MM.1S (cell line): ENCODE measurements at regions not wholly inside any gene's neighbourhood (a gene's known extent, or its start where the extent isn't known, plus 50 kb on each side); places are given as distances from the start of the nearest gene placed in this dataset.
"Not testable (repeated sequence)": the region's sequence is repeated elsewhere in the genome, so short reads cannot be mapped to it uniquely, and the experiment has no call there.

ENCODE experiments used
- DNase-seq: peaks from one replicate; pipeline ENCODE4 v3.0.0-alpha.2; 2015
- H2AFZ ChIP-seq: fragments of 300-600 bp; sonication (generic); 2 replicates; pipeline ENCODE4 v1.6.0; 2016; ENCODE audit warnings: antibody characterized with exemption, low read length
- H3F3A ChIP-seq: fragments of 300-600 bp; sonication (generic); 2 replicates; pipeline ENCODE4 v1.6.1; 2016; ENCODE audit warnings: mild to moderate bottlenecking, antibody characterized with exemption, low read length, moderate library complexity, mixed read lengths; ENCODE audit not compliant: insufficient read depth
- H3K27ac ChIP-seq: fragments of 300-600 bp; sonication (generic); 2 replicates; pipeline ENCODE4 v1.5.1; 2016; ENCODE audit warnings: mild to moderate bottlenecking, low read length
- H3K27me3 ChIP-seq: fragments of 300-600 bp; sonication (generic); replicated peaks from 2 replicates; pipeline ENCODE4 v1.6.0; 2016; ENCODE audit warnings: low read length; ENCODE audit not compliant: insufficient read depth
- H3K36me3 ChIP-seq: fragments of 300-600 bp; sonication (generic); replicated peaks from 2 replicates; pipeline ENCODE4 v1.6.1; 2016; ENCODE audit warnings: mild to moderate bottlenecking, low read length, mixed read lengths; ENCODE audit not compliant: insufficient read depth
- H3K4me1 ChIP-seq: fragments of 300-600 bp; sonication (generic); 2 replicates; pipeline ENCODE4 v1.6.1; 2016; ENCODE audit warnings: low read length, mixed read lengths
- H3K4me2 ChIP-seq: fragments of 300-600 bp; sonication (generic); 2 replicates; pipeline ENCODE4 v1.6.0; 2016; ENCODE audit warnings: low read depth, low read length
- H3K4me3 ChIP-seq: fragments of 300-600 bp; sonication (generic); 2 replicates; pipeline ENCODE4 v1.5.1; 2016; ENCODE audit warnings: low read length, mixed read lengths
- H3K79me2 ChIP-seq: fragments of 300-600 bp; sonication (generic); 2 replicates; pipeline ENCODE4 v1.6.1; 2016; ENCODE audit warnings: mixed run types, low read length, mixed read lengths
- H3K9ac ChIP-seq: fragments of 300-600 bp; sonication (generic); 2 replicates; pipeline ENCODE4 v1.6.1; 2016; ENCODE audit warnings: low read length, mixed read lengths
- H3K9me2 ChIP-seq: fragments of 300-600 bp; sonication (generic); replicated peaks from 2 replicates; pipeline ENCODE4 v1.6.1; 2016; ENCODE audit warnings: mild to moderate bottlenecking, low read length, mixed read lengths; ENCODE audit not compliant: insufficient read depth
- H3K9me3 ChIP-seq: fragments of 300-600 bp; sonication (generic); replicated peaks from 2 replicates; pipeline ENCODE4 v1.6.1; 2016; ENCODE audit warnings: mild to moderate bottlenecking, low read length, mixed read lengths; ENCODE audit not compliant: insufficient read depth
- H4K20me1 ChIP-seq: fragments of 300-600 bp; sonication (generic); 2 replicates; pipeline ENCODE4 v1.6.1; 2016; ENCODE audit warnings: mild to moderate bottlenecking, low read length, moderate library complexity, mixed read lengths; ENCODE audit not compliant: insufficient read depth
- CTCF ChIP-seq: fragments of 300-600 bp; sonication (generic); IDR thresholded peaks from 2 replicates; pipeline ENCODE4 v1.5.1; 2016; ENCODE audit warnings: antibody characterized with exemption, low read length, mixed read lengths
- EZH2 ChIP-seq: fragments of 300-600 bp; sonication (generic); optimal IDR thresholded peaks from 2 replicates; pipeline ENCODE3; 2017; ENCODE audit warnings: low read depth, mild to moderate bottlenecking, antibody characterized with exemption, low read length, mixed read lengths
- EZH2phosphoT487 ChIP-seq: fragments of 300-600 bp; sonication (generic); IDR thresholded peaks from 2 replicates; pipeline ENCODE4 v1.6.1; 2018; ENCODE audit warnings: antibody characterized with exemption, low read length

- Histone ChIP-seq H3K4me3 (no peak overlapping the region), H3K27ac (no peak overlapping the region), H3F3A (no peaks in the 10 kb centered on the region), H4K20me1 (peaks cover 2% of the 10 kb centered on the region; the same call in 1 of the 2 replicates), H3K36me3 (no peaks in the 10 kb centered on the region), H3K79me2 (no peaks in the 10 kb centered on the region), H3K4me2 (no peak overlapping the region), H3K27me3 (peaks cover 63% of the 10 kb centered on the region), H3K9me3 (no peaks in the 10 kb centered on the region), H3K9ac (no peak overlapping the region), H3K4me1 (no peaks in the 10 kb centered on the region), H3K9me2 (no peaks in the 10 kb centered on the region), H2AFZ (no peak overlapping the region)
- no peak for DNase-seq
- TF ChIP-seq CTCF = no peak
- no peak for TF ChIP-seq EZH2phosphoT487
- no peak for TF ChIP-seq EZH2
Measured at GRCh38 chr9:134571946-134572917, 69.4 kb upstream of the COL5A1 start.

- not testable (repeated sequence) for H3K4me3 ChIP-seq, H4K20me1 ChIP-seq, H3K27ac ChIP-seq, DNase-seq, H3K4me1 ChIP-seq, H3F3A ChIP-seq, H3K9me3 ChIP-seq, H3K9ac ChIP-seq, H3K4me2 ChIP-seq, H3K9me2 ChIP-seq, H2AFZ ChIP-seq, H3K36me3 ChIP-seq, H3K79me2 ChIP-seq
- peaks cover 56% of the 10 kb centered on the region for H3K27me3 ChIP-seq
Measured at GRCh38 chr9:134574686-134575085, 66.9 kb upstream of the COL5A1 start.

- no peaks in the 10 kb centered on the region for H3K36me3 ChIP-seq
- no peaks in the 10 kb centered on the region for H3F3A ChIP-seq
- H2AFZ ChIP-seq = no peak overlapping the region
- DNase-seq = no peak
- no peak overlapping the region for H3K27ac ChIP-seq
- no peak overlapping the region for H3K9ac ChIP-seq
- no peaks in the 10 kb centered on the region for H3K79me2 ChIP-seq
- no peaks in the 10 kb centered on the region for H3K4me1 ChIP-seq
- TF ChIP-seq EZH2phosphoT487 = no peak
- no peak for TF ChIP-seq CTCF
- no peak for TF ChIP-seq EZH2
- H3K9me3 ChIP-seq = no peaks in the 10 kb centered on the region
- H3K4me3 ChIP-seq = no peak overlapping the region
- H3K27me3 ChIP-seq = peaks cover 56% of the 10 kb centered on the region
- H3K9me2 ChIP-seq = no peaks in the 10 kb centered on the region
- H3K4me2 ChIP-seq = no peak overlapping the region
- no peaks in the 10 kb centered on the region for H4K20me1 ChIP-seq
Measured at GRCh38 chr9:134575103-134575900, 66.3 kb upstream of the COL5A1 start.

- H3K27ac ChIP-seq = no peak overlapping the region
- H3K9ac ChIP-seq = no peak overlapping the region
- H3K4me3 ChIP-seq = no peak overlapping the region
- H3K4me2 ChIP-seq = no peak overlapping the region
- H2AFZ ChIP-seq = no peak overlapping the region
- no peak for TF ChIP-seq CTCF
- TF ChIP-seq EZH2phosphoT487 = no peak
- no peak for TF ChIP-seq EZH2
- no peaks in the 10 kb centered on the region for H3K4me1 ChIP-seq
- H3K27me3 ChIP-seq = peaks cover 56% of the 10 kb centered on the region
- DNase-seq = no peak
- H4K20me1 ChIP-seq = no peaks in the 10 kb centered on the region
- no peaks in the 10 kb centered on the region for H3F3A ChIP-seq
- no peaks in the 10 kb centered on the region for H3K9me2 ChIP-seq
- H3K79me2 ChIP-seq = no peaks in the 10 kb centered on the region
- no peaks in the 10 kb centered on the region for H3K9me3 ChIP-seq
- no peaks in the 10 kb centered on the region for H3K36me3 ChIP-seq
Measured at GRCh38 chr9:134575901-134576176, 65.8 kb upstream of the COL5A1 start.
